Parathyroid adenoma (tissue), 2 donors: ENCODE measurements at regions not wholly inside any gene's neighbourhood (a gene's known extent, or its start where the extent isn't known, plus 50 kb on each side); places are given as distances from the start of the nearest gene placed in this dataset.

ENCODE experiments used
- H2AFZ ChIP-seq: fragments of 300-600 bp; sonication (generic); one replicate; pipeline ENCODE4 v1.7.0; 2017; ENCODE audit warnings: antibody characterized with exemption, mild to moderate bottlenecking
- H3K27ac ChIP-seq: fragments of 300-600 bp; sonication (generic); one replicate; pipeline ENCODE4 v1.7.0; 2017
- H3K27me3 ChIP-seq: fragments of 300-600 bp; sonication (generic); one replicate; pipeline ENCODE4 v1.7.0; 2017; ENCODE audit warnings: low read length; ENCODE audit not compliant: control insufficient read depth, insufficient read depth
- H3K36me3 ChIP-seq: fragments of 300-600 bp; sonication (generic); one replicate; pipeline ENCODE4 v1.7.0; 2017; ENCODE audit warnings: low read length; ENCODE audit not compliant: control insufficient read depth, insufficient read depth
- H3K4me1 ChIP-seq: fragments of 300-600 bp; sonication (generic); one replicate; pipeline ENCODE4 v1.7.0; 2017; ENCODE audit warnings: control low read depth
- H3K4me2 ChIP-seq: fragments of 300-600 bp; sonication (generic); one replicate; pipeline ENCODE4 v1.7.0; 2017; ENCODE audit warnings: low read length
- H3K4me3 ChIP-seq: fragments of 300-600 bp; sonication (generic); one replicate; pipeline ENCODE4 v1.7.0; 2017; ENCODE audit warnings: low read depth, low read length
- H3K79me2 ChIP-seq: fragments of 300-600 bp; sonication (generic); one replicate; pipeline ENCODE4 v1.7.0; 2017; ENCODE audit warnings: control low read depth
- H3K9ac ChIP-seq: fragments of 300-600 bp; sonication (generic); one replicate; pipeline ENCODE4 v1.7.0; 2017; ENCODE audit warnings: mild to moderate bottlenecking
- H3K9me3 ChIP-seq: fragments of 300-600 bp; sonication (generic); one replicate; pipeline ENCODE4 v1.7.0; 2017; ENCODE audit warnings: low read length; ENCODE audit not compliant: control insufficient read depth
- CTCF ChIP-seq: fragments of 300-600 bp; sonication (generic); IDR thresholded peaks from one replicate; pipeline ENCODE4 v1.7.0; 2017; ENCODE audit warnings: antibody characterized with exemption, mild to moderate bottlenecking
- donor health status: primary hyperparathyroidism.

- Histone ChIP-seq H3K27ac (no peak overlapping the region), H3K9ac (no peak overlapping the region), H3K9me3 (no peaks in the 10 kb centered on the region), H3K79me2 (no peaks in the 10 kb centered on the region), H3K36me3 (no peaks in the 10 kb centered on the region), H2AFZ (no peak overlapping the region), H3K4me1 (no peaks in the 10 kb centered on the region), H3K27me3 (no peaks in the 10 kb centered on the region), H3K4me3 (no peak overlapping the region), H3K4me2 (no peak overlapping the region)
- TF ChIP-seq CTCF: no peak
Measured at GRCh38 chr17:53032861-53033271, 789.9 kb upstream of the KIF2B start.

- Histone ChIP-seq H3K9ac (no peak overlapping the region), H3K9me3 (no peaks in the 10 kb centered on the region), H3K4me1 (no peaks in the 10 kb centered on the region), H3K79me2 (no peaks in the 10 kb centered on the region), H3K4me3 (no peak overlapping the region), H3K36me3 (no peaks in the 10 kb centered on the region), H3K4me2 (no peak overlapping the region), H3K27me3 (no peaks in the 10 kb centered on the region), H3K27ac (no peak overlapping the region), H2AFZ (no peak overlapping the region)
- no peak for TF ChIP-seq CTCF
Measured at GRCh38 chr17:53017227-53017626, 805.5 kb upstream of the KIF2B start.

- no peak for TF ChIP-seq CTCF
- H3K9me3 ChIP-seq: no peaks in the 10 kb centered on the region
- H3K27ac ChIP-seq: no peak overlapping the region
- H3K27me3 ChIP-seq: no peaks in the 10 kb centered on the region
- no peaks in the 10 kb centered on the region for H3K36me3 ChIP-seq
- no peaks in the 10 kb centered on the region for H3K79me2 ChIP-seq
- no peak overlapping the region for H3K4me2 ChIP-seq
- no peaks in the 10 kb centered on the region for H3K4me1 ChIP-seq
- H3K4me3 ChIP-seq: no peak overlapping the region
- H3K9ac ChIP-seq: no peak overlapping the region
- H2AFZ ChIP-seq: no peak overlapping the region
Measured at GRCh38 chr17:53016085-53016484, 806.6 kb upstream of the KIF2B start.

GRCh38 chr17:53012364-53012763 is 810.4 kb upstream of the KIF2B start:
- Histone ChIP-seq H3K79me2 (no peaks in the 10 kb centered on the region), H3K9me3 (no peaks in the 10 kb centered on the region), H3K4me3 (no peak overlapping the region), H3K27ac (no peak overlapping the region), H3K4me2 (no peak overlapping the region), H3K27me3 (no peaks in the 10 kb centered on the region), H3K36me3 (no peaks in the 10 kb centered on the region), H3K4me1 (no peaks in the 10 kb centered on the region), H2AFZ (no peak overlapping the region), H3K9ac (no peak overlapping the region)
- no peak for TF ChIP-seq CTCF

GRCh38 chr17:53006006-53006405 is 816.7 kb upstream of the KIF2B start:
- H3K9ac ChIP-seq: no peak overlapping the region
- H3K27me3 ChIP-seq: no peaks in the 10 kb centered on the region
- no peak for TF ChIP-seq CTCF
- H3K36me3 ChIP-seq: no peaks in the 10 kb centered on the region
- no peaks in the 10 kb centered on the region for H3K4me1 ChIP-seq
- H3K9me3 ChIP-seq: no peaks in the 10 kb centered on the region
- no peak overlapping the region for H3K27ac ChIP-seq
- no peak overlapping the region for H3K4me3 ChIP-seq
- H2AFZ ChIP-seq: no peak overlapping the region
- H3K79me2 ChIP-seq: no peaks in the 10 kb centered on the region
- no peak overlapping the region for H3K4me2 ChIP-seq
